Dermis microvascular lymphatic vessel endothelial cell (primary cell): ENCODE measurements at regions not wholly inside any gene's neighbourhood (a gene's known extent, or its start where the extent isn't known, plus 50 kb on each side); places are given as distances from the start of the nearest gene placed in this dataset.
A peak's percentile ranks its signal among the peaks of the same experiment; 100 is the strongest.

Experiments used
- DNase-seq, 2 donors: peaks; one replicate each; pipeline versions ENCODE4 v3.0.0 to v3.0.0-alpha.2; 2010; ENCODE audit warnings: low read depth in 2 of 2

GRCh38 chrX:143800150-143800549 is 79.6 kb upstream of the SPANXN2 start:
- DNase-seq: no peak

GRCh38 chrX:143788265-143788664 is 67.7 kb upstream of the SPANXN2 start:
- DNase-seq: peak in 1 of 2 donors; percentile 0

DNA sequence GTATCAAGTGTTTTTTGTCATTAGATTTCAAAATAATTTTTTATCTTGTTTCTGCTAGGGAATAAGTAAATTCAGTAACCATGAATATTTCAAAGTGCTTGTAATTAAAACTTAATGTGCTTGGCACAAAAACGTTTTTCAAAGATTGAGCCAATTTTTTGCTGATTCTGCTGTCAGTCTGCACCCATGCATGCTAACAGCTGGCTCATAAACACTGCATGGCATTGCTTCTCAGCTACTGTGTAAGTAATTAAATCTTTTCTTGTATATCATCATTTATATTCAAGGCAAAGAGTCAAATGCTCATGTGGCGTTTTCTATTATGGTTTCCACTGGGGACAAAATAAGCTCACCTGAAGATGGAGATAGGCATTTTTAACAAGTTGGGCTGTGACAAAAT is 66.8 kb upstream of the SPANXN2 start:
- DNase-seq: no peak

- DNase-seq: no peak
These were observed 60.6 kb upstream of the SPANXN2 start for GRCh38 chrX:143781103-143781502.
